MM.1S (cell line): ENCODE measurements at regions not wholly inside any gene's neighbourhood (a gene's known extent, or its start where the extent isn't known, plus 50 kb on each side); places are given as distances from the start of the nearest gene placed in this dataset.

ENCODE experiments used
- DNase-seq: peaks from one replicate; pipeline ENCODE4 v3.0.0-alpha.2; 2015
- H2AFZ ChIP-seq: fragments of 300-600 bp; sonication (generic); 2 replicates; pipeline ENCODE4 v1.6.0; 2016; ENCODE audit warnings: antibody characterized with exemption, low read length
- H3F3A ChIP-seq: fragments of 300-600 bp; sonication (generic); 2 replicates; pipeline ENCODE4 v1.6.1; 2016; ENCODE audit warnings: mild to moderate bottlenecking, antibody characterized with exemption, low read length, moderate library complexity, mixed read lengths; ENCODE audit not compliant: insufficient read depth
- H3K27ac ChIP-seq: fragments of 300-600 bp; sonication (generic); 2 replicates; pipeline ENCODE4 v1.5.1; 2016; ENCODE audit warnings: mild to moderate bottlenecking, low read length
- H3K27me3 ChIP-seq: fragments of 300-600 bp; sonication (generic); replicated peaks from 2 replicates; pipeline ENCODE4 v1.6.0; 2016; ENCODE audit warnings: low read length; ENCODE audit not compliant: insufficient read depth
- H3K36me3 ChIP-seq: fragments of 300-600 bp; sonication (generic); replicated peaks from 2 replicates; pipeline ENCODE4 v1.6.1; 2016; ENCODE audit warnings: mild to moderate bottlenecking, low read length, mixed read lengths; ENCODE audit not compliant: insufficient read depth
- H3K4me1 ChIP-seq: fragments of 300-600 bp; sonication (generic); 2 replicates; pipeline ENCODE4 v1.6.1; 2016; ENCODE audit warnings: low read length, mixed read lengths
- H3K4me2 ChIP-seq: fragments of 300-600 bp; sonication (generic); 2 replicates; pipeline ENCODE4 v1.6.0; 2016; ENCODE audit warnings: low read depth, low read length
- H3K4me3 ChIP-seq: fragments of 300-600 bp; sonication (generic); 2 replicates; pipeline ENCODE4 v1.5.1; 2016; ENCODE audit warnings: low read length, mixed read lengths
- H3K79me2 ChIP-seq: fragments of 300-600 bp; sonication (generic); 2 replicates; pipeline ENCODE4 v1.6.1; 2016; ENCODE audit warnings: mixed run types, low read length, mixed read lengths
- H3K9ac ChIP-seq: fragments of 300-600 bp; sonication (generic); 2 replicates; pipeline ENCODE4 v1.6.1; 2016; ENCODE audit warnings: low read length, mixed read lengths
- H3K9me2 ChIP-seq: fragments of 300-600 bp; sonication (generic); replicated peaks from 2 replicates; pipeline ENCODE4 v1.6.1; 2016; ENCODE audit warnings: mild to moderate bottlenecking, low read length, mixed read lengths; ENCODE audit not compliant: insufficient read depth
- H3K9me3 ChIP-seq: fragments of 300-600 bp; sonication (generic); replicated peaks from 2 replicates; pipeline ENCODE4 v1.6.1; 2016; ENCODE audit warnings: mild to moderate bottlenecking, low read length, mixed read lengths; ENCODE audit not compliant: insufficient read depth
- H4K20me1 ChIP-seq: fragments of 300-600 bp; sonication (generic); 2 replicates; pipeline ENCODE4 v1.6.1; 2016; ENCODE audit warnings: mild to moderate bottlenecking, low read length, moderate library complexity, mixed read lengths; ENCODE audit not compliant: insufficient read depth
- EZH2 ChIP-seq: fragments of 300-600 bp; sonication (generic); optimal IDR thresholded peaks from 2 replicates; pipeline ENCODE3; 2017; ENCODE audit warnings: low read depth, mild to moderate bottlenecking, antibody characterized with exemption, low read length, mixed read lengths
- EZH2phosphoT487 ChIP-seq: fragments of 300-600 bp; sonication (generic); IDR thresholded peaks from 2 replicates; pipeline ENCODE4 v1.6.1; 2018; ENCODE audit warnings: antibody characterized with exemption, low read length
- TF ChIP-seq, protein P1 (sequence below): fragments of 300-600 bp; sonication (generic); IDR thresholded peaks from 2 replicates; pipeline ENCODE4 v1.5.1; 2016; ENCODE audit warnings: antibody characterized with exemption, low read length, mixed read lengths

DNA sequence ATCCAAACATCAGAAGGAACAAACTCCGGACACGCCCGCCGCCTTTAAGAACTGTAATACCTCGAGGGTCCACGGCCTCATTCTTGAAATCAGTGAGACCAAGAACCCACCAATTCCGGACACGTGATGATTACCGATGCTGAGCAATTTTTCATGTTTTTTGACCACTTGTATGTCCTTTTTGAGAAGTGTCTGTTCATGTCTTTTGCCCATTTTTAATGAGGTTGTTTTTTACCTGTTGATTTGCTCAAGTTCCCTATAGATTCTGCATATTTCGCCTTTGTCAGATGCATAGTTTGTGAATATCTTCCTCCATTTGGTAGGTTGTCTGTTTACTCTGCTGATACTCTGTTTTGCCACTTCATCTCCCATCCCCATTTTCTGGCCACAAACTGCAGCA is 150.4 kb downstream of the IRS1 start:
- H3K4me2 ChIP-seq: no peak overlapping the region
- H3K79me2 ChIP-seq: no peaks in the 10 kb centered on the region
- H3K27ac ChIP-seq: no peak overlapping the region
- no peak overlapping the region for H2AFZ ChIP-seq
- H3K9me3 ChIP-seq: no peaks in the 10 kb centered on the region
- TF ChIP-seq, protein P1, sequence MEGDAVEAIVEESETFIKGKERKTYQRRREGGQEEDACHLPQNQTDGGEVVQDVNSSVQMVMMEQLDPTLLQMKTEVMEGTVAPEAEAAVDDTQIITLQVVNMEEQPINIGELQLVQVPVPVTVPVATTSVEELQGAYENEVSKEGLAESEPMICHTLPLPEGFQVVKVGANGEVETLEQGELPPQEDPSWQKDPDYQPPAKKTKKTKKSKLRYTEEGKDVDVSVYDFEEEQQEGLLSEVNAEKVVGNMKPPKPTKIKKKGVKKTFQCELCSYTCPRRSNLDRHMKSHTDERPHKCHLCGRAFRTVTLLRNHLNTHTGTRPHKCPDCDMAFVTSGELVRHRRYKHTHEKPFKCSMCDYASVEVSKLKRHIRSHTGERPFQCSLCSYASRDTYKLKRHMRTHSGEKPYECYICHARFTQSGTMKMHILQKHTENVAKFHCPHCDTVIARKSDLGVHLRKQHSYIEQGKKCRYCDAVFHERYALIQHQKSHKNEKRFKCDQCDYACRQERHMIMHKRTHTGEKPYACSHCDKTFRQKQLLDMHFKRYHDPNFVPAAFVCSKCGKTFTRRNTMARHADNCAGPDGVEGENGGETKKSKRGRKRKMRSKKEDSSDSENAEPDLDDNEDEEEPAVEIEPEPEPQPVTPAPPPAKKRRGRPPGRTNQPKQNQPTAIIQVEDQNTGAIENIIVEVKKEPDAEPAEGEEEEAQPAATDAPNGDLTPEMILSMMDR: no peak
- TF ChIP-seq EZH2: no peak
- TF ChIP-seq EZH2phosphoT487: no peak
- H3F3A ChIP-seq: no peaks in the 10 kb centered on the region
- no peaks in the 10 kb centered on the region for H3K36me3 ChIP-seq
- no peaks in the 10 kb centered on the region for H4K20me1 ChIP-seq
- H3K4me1 ChIP-seq: no peaks in the 10 kb centered on the region
- H3K27me3 ChIP-seq: no peaks in the 10 kb centered on the region
- H3K4me3 ChIP-seq: no peak overlapping the region
- H3K9me2 ChIP-seq: no peaks in the 10 kb centered on the region
- H3K9ac ChIP-seq: no peak overlapping the region
- no peak for DNase-seq

GRCh38 chr2:226647621-226648518 is 151.8 kb downstream of the IRS1 start:
- Histone ChIP-seq H3K79me2 (no peaks in the 10 kb centered on the region), H3K36me3 (no peaks in the 10 kb centered on the region), H3K9ac (no peak overlapping the region), H3K27ac (no peak overlapping the region), H3K9me2 (no peaks in the 10 kb centered on the region), H3K27me3 (no peaks in the 10 kb centered on the region), H3K4me3 (no peak overlapping the region), H3K9me3 (no peaks in the 10 kb centered on the region), H2AFZ (no peak overlapping the region), H3K4me2 (no peak overlapping the region), H3F3A (no peaks in the 10 kb centered on the region), H4K20me1 (no peaks in the 10 kb centered on the region), H3K4me1 (no peaks in the 10 kb centered on the region)
- no peak for TF ChIP-seq EZH2
- TF ChIP-seq, protein P1: no peak
- no peak for TF ChIP-seq EZH2phosphoT487
- no peak for DNase-seq

DNA sequence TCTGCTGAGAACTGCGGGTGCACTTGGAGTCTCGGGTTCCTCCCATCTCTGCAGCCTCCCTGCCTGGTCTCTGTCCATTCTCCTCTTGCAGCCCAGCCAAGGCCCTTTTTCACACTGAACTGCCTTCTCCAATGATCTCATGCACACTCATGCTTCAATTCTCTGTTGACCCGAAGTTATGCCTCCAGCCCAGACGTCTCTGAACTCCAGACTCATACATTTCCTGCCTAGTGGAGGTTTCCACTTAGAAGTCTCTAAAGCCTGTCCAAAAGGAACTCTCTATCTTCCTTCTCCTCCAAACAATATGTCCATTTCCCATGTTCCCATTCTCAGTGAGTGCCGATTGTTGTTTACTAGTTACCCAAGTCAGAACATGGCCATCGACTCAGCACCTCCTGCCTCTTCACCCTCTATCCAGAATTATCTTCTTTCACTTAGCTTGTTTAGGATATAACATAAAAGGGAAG is 155.2 kb downstream of the IRS1 start:
- Histone ChIP-seq H3K4me2 (no peak overlapping the region), H3K27me3 (no peaks in the 10 kb centered on the region), H3K9me2 (no peaks in the 10 kb centered on the region), H3K4me3 (no peak overlapping the region), H3F3A (no peaks in the 10 kb centered on the region), H3K36me3 (no peaks in the 10 kb centered on the region), H4K20me1 (no peaks in the 10 kb centered on the region), H3K27ac (no peak overlapping the region), H3K79me2 (no peaks in the 10 kb centered on the region), H2AFZ (no peak overlapping the region), H3K9me3 (no peaks in the 10 kb centered on the region), H3K9ac (no peak overlapping the region), H3K4me1 (no peaks in the 10 kb centered on the region)
- TF ChIP-seq EZH2 (no peak), EZH2phosphoT487 (no peak)
- TF ChIP-seq, protein P1: no peak
- no peak for DNase-seq
